NCI-H2081 treated with DMSO at 0.1 percent for 48 hours (cell line): ENCODE measurements at regions not wholly inside any gene's neighbourhood (a gene's known extent, or its start where the extent isn't known, plus 50 kb on each side); places are given as distances from the start of the nearest gene placed in this dataset.
"Not testable (repeated sequence)": the region's sequence is repeated elsewhere in the genome, so short reads cannot be mapped to it uniquely, and the experiment has no call there.

ENCODE experiments used
- DNase-seq: peaks from one replicate; lab custom pipeline; 2025; lab: John Stamatoyannopoulos, UW

- DNase-seq: no peak
These were observed 161.7 kb upstream of the RPL34 start for GRCh38 chr4:108458681-108459080.

DNA sequence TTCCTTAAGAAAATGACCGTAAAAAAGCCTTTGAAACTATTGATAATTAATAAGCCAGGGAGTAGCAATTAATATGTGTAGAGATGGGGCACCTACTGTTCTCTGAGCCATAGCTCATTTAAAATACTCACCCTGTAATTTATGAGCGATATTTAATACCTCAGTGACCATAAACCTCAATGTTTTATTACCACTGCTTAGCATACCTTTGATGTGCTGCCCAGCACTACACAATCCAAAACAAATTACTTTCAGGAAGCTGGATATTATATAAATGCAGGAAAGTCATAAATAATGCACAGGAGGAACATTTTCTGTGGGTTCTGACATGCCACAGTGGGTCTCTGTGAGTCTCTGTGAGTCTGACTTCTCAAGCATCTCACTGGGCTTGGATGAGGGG lies 166.1 kb upstream of the RPL34 start:
- DNase-seq: no peak

DNA sequence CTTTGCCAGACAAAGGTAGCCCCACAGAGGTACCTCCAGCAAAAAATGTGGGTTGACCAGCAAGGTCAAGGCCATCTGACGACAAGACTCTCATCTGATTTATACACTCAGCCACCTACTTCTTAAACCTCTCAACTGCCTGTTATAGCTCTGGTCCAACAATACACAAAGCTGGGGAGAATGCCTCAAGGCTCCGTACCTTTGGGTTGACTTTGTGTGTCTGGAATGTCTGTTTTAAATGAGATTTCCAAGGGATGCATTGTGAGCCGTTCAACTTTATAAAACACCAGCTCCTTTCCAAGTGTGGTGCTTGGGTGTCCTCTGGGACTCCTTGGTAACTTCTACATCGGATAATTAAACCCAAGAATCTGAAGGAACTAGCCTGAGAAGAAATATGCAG lies 167.0 kb upstream of the RPL34 start:
- DNase-seq: no peak

GRCh38 chr4:108450236-108450898 lies 170.0 kb upstream of the RPL34 start:
- no peak for DNase-seq

- no peak for DNase-seq
These were observed 171.2 kb upstream of the RPL34 start for GRCh38 chr4:108449129-108449528.

DNA sequence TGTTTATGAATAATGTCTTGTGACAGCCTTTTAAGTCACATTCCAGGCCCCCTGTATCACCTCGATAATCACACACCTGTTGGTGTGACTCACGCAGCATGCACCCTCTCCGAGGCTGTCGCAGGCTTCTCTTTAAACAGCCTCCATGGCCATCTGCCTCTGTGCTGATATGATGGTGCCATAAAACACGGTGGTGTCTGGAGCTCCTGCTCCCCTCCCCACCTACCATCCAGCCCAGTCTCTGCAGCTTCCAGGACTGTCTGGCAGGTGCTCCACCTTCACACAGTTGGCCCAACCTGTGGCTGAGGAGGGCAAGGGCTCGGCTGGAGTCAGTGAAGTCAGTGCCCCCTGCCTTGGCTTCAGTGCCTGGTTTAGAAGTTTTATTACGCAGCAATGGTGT lies 173.8 kb upstream of the RPL34 start:
- DNase-seq: no peak

GRCh38 chr4:108445716-108446115 lies 174.7 kb upstream of the RPL34 start:
- no peak for DNase-seq

DNA sequence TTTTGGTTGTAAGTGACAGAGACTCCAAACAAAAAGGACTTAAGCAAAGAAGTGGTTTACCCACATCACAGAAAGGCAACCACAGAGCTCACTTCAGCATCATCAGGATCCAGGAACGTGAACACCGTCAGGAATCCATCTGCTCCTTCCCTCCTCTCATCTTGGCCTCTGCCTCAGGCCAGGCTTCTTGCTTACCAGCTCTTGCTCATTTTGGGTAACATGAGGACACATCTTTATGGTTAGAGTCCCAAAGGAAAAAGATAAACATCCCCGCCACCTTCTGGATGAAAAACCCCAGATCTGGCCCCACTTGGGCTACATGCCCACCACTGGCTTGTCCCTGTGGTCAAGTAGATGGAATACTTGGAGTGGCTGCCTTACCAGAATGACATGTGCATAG lies 176.8 kb upstream of the RPL34 start:
- DNase-seq: no peak

DNA sequence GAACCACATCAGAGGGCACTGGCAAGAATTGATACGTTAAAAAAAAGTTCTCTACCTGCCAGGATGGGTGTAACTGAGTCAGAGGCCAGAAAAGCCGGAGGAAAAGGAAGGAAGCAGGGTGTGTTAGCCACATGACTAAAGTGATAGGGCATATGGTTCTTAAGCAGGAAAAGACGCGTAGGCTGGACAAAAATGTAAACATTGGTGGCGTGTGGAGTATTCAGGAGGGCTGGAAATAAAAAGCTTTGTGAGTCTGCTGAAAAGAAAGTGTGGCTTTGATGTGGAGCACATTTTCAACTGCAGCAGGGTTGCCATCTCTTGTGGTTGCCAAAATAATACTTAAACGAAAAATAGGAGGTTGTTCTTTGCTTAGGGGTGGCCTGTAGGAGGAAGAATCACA lies 186.5 kb upstream of the RPL34 start:
- DNase-seq: no peak

DNA sequence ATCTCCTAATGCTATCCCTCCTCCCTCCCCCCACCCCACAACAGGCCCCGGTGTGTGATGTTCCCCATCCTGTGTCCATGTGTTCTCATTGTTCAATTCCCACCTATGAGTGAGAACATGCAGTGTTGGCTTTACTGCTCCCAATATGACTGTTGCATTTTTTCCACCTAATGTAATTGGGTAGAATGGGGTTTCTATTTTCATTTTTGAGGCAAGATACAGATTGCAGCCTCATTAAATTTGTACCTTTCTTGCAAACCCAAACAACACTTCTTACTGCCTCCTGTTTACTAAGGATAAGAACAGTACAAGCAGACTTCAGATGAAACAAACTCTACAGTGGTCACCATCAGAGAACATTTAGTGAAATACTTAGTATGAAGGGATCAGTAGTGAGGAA lies 187.0 kb upstream of the RPL34 start:
- DNase-seq: not testable (repeated sequence)

DNA sequence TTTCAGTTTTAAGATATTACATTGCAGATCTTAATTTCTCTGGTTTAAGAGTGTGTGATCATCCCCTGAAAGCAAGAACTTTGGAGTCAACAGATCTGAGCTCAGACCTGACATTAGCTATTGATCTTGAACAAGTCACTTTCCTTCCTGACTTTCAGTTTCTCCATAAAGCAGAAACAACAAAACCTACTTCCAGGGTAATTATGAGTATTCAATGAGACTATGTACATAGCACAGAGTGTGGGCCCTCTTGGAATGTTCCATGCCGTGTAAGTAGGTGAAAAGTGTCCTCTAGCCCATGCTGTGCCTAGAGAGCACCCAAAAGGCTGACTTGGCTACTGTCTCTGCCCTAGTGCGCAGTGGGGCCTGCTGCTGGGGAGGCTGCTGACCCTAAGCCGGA lies 188.0 kb upstream of the RPL34 start:
- no peak for DNase-seq

DNA sequence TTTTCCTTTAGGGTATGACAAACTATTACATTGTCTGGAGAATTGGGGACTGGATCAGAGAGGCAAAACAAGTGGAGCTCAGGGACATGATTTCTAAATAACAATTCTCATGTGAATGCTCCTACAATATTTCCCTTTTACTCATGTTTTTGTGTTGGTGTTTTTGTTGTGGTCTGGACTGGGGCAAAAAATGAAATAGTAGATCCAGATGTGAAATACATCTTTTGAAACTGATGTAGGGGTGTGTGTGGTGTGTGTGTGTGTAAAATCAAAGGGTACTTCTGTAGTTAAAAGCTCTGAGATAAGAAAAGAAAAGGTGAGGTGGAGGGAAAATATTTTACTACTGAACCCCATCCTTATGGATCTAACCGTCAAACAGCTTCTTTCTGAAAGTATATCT lies 188.4 kb upstream of the RPL34 start:
- DNase-seq: no peak

DNA sequence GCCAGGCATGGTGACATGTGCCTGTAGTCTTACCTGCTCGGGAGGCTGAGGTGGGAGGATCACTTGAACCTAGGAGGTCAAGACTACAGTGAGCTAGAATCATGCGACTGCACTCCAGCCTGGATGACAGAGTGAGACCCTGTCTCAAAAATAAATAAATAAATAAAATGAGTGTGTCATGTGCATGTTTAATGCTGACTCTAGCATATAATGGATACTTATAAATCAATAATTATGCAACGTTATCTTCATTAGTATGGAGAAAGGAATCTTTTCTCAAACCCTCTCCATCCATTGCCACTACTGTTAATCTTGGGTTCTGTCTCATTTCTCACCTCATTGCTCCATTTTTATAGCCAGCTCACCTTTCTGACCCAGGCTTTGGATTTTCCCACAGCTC lies 189.5 kb upstream of the RPL34 start:
- DNase-seq: no peak

DNA sequence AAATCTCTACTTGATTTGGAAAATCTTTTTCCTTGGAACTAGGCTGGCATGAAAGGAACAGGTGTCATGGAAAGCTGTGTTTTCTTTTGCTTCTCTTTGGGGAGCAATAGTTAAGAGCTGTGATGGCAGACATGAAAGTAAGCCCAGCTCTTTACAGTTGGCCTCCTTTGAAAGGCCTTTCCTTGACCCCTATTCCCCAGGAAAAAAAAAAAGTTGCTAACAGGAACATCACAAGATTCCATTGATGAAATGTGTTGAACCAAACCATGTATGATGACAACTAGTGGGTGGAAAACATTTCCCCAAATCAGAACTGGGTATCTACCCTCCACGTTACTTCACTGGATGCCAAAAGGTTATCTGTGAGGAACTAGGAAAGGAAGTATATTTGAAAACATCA lies 190.7 kb upstream of the RPL34 start:
- DNase-seq: no peak

- DNase-seq: no peak
These were observed 191.5 kb upstream of the RPL34 start for GRCh38 chr4:108428923-108429322.

GRCh38 chr4:108427946-108428485 lies 192.4 kb upstream of the RPL34 start:
- no peak for DNase-seq

GRCh38 chr4:108426493-108426892 lies 193.9 kb upstream of the RPL34 start:
- no peak for DNase-seq

GRCh38 chr4:108425988-108426387 lies 194.4 kb upstream of the RPL34 start:
- DNase-seq: no peak

DNA sequence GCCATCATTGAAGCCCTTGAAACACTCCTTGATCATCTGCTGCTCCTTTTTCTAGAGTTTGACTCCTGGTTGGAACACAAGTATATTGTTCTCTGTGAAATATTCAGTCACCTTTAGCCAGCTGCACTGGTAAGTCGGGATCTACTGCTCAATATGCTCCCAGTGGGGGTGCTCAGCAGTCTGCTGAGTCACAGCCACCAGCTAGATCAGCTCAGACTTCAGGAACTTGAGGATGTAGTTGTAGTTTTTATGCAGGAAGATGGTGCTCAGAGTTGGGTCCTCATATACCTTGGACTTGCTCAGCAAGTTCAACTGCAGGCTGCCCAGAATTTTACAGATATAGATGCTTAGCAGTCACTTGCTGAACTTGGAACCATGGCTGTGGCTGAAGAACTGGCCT lies 202.5 kb upstream of the RPL34 start:
- no peak for DNase-seq

GRCh38 chr4:108416831-108417230 lies 203.5 kb upstream of the RPL34 start:
- no peak for DNase-seq

DNA sequence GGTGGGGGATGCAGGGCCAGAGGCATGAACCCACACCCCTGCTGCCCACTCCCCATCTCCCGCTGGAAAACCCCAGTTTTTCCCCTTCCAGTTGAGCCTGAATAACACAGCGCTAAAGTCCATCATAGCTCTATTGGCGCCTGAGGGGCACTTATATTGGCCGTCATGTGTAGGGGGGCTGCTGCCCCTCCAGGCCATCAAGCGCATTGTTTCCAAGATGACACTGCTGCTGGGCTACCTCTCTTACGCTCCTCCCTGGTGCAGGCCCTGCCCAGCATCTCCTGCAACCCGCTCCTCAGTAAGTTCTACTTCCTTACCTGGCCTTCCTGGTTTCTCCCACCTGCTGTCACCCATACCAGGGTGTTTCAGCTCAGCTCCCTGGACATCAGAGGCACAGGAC lies 205.0 kb upstream of the RPL34 start:
- DNase-seq: no peak

DNA sequence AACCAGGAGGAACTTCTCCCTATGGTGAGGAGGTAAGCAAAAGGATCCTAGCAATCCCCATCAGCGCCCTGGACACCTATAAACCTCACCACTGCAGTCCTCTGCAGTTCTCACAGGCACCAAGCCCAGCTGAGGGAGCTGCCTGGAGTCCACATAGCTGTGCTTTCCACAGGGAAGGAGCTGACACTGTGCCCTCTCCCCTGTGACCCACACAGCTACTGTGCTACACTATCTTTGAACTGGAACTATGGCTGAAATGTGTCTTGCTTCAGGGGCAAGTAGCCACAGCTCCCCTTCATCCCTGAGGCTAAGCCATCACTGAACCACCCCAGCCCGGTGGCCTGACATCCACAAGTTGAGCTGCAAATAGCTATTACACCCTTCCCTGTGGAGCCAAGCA lies 208.5 kb upstream of the RPL34 start:
- no peak for DNase-seq

DNA sequence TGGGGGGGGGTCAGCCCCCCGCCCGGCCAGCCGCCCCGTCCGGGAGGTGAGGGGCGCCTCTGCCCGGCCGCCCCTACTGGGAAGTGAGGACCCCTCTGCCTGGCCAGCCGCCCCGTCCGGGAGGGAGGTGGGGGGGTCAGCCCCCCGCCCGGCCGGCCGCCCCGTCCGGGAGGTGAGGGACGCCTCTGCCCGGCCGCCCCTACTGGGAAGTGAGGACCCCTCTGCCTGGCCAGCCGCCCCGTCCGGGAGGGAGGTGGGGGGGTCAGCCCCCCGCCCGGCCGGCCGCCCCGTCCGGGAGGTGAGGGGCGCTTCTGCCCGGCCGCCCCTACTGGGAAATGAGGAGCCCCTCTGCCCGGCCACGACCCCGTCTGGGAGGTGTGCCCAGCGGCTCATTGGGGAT lies 210.7 kb upstream of the RPL34 start:
- not testable (repeated sequence) for DNase-seq

DNA sequence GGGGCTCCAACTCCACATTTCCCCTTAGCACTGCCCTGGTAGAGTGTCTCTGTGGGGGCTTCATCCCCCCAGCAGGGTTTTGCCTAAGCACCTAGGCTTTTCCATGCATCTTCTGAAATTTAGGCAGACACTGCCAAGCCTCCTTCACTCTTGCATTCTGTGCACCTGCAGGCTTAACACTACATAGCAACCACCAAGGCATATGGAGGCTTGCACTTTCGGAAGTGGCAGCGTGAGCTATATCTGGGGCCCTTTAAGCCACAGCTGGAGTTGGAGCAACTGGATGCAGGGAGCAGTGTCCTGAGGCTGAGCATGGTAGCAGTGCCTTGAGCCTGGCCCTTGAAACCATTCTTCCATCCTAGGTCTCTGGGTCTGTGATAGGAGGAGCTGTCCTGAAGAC lies 214.8 kb upstream of the RPL34 start:
- no peak for DNase-seq
